Type B pancreatic cell (in vitro differentiated cells): ENCODE measurements at regions not wholly inside any gene's neighbourhood (a gene's known extent, or its start where the extent isn't known, plus 50 kb on each side); places are given as distances from the start of the nearest gene placed in this dataset.
"Not testable (repeated sequence)": the region's sequence is repeated elsewhere in the genome, so short reads cannot be mapped to it uniquely, and the experiment has no call there.

ENCODE experiments used
- DNase-seq: peaks from one replicate; pipeline ENCODE4 v3.0.0; 2021; ENCODE audit warnings: mixed read lengths; ENCODE audit not compliant: unreplicated experiment; ENCODE audit errors: extremely low spot score
- H3K27ac Mint-ChIP-seq: 2 replicates; pipeline ENCODE4 v1.8.0; 2021; ENCODE audit warnings: mild to moderate bottlenecking, mixed read lengths
- H3K27me3 Mint-ChIP-seq: 2 replicates; pipeline ENCODE4 v1.8.0; 2021; ENCODE audit warnings: mixed read lengths
- H3K36me3 Mint-ChIP-seq: 2 replicates; pipeline ENCODE4 v1.8.0; 2021; ENCODE audit warnings: mixed read lengths
- H3K4me1 Mint-ChIP-seq: one replicate; pipeline ENCODE4 v1.8.0; 2021; ENCODE audit warnings: mixed read lengths; ENCODE audit not compliant: unreplicated experiment
- H3K4me3 Mint-ChIP-seq: 2 replicates; pipeline ENCODE4 v1.8.0; 2021; ENCODE audit warnings: mild to moderate bottlenecking, mixed read lengths
- H3K9me3 Mint-ChIP-seq: 2 replicates; pipeline ENCODE4 v1.8.0; 2021; ENCODE audit warnings: mixed read lengths
- CTCF ChIP-seq: fragments of 200-600 bp; sonication (generic); conservative IDR thresholded peaks from 2 replicates; pipeline ENCODE4 v1.5.0; 2021; ENCODE audit warnings: antibody characterized with exemption, mild to moderate bottlenecking

GRCh38 chr1:78743626-78744025 is 94.0 kb downstream of the IFI44 start:
- no peak for TF ChIP-seq CTCF
- H3K36me3 Mint-ChIP-seq, result no peaks in the 10 kb centered on the region
- peaks cover 7% of the 10 kb centered on the region for H3K9me3 Mint-ChIP-seq
- H3K27ac Mint-ChIP-seq, result no peak overlapping the region
- H3K27me3 Mint-ChIP-seq, result no peaks in the 10 kb centered on the region
- no peak for DNase-seq
- H3K4me3 Mint-ChIP-seq, result no peak overlapping the region
- H3K4me1 Mint-ChIP-seq, result no peaks in the 10 kb centered on the region

- no peaks in the 10 kb centered on the region for H3K9me3 Mint-ChIP-seq
- DNase-seq, result no peak
- TF ChIP-seq CTCF, result no peak
- H3K4me1 Mint-ChIP-seq, result no peaks in the 10 kb centered on the region
- no peak overlapping the region for H3K4me3 Mint-ChIP-seq
- H3K27me3 Mint-ChIP-seq, result no peaks in the 10 kb centered on the region
- H3K36me3 Mint-ChIP-seq, result no peaks in the 10 kb centered on the region
- no peak overlapping the region for H3K27ac Mint-ChIP-seq
These were observed 95.5 kb downstream of the IFI44 start for GRCh38 chr1:78745111-78745510.

- not testable (repeated sequence) for H3K4me1 Mint-ChIP-seq, H3K27ac Mint-ChIP-seq, H3K27me3 Mint-ChIP-seq
These were observed 104.0 kb downstream of the IFI44 start for GRCh38 chr1:78753679-78754078.

DNA sequence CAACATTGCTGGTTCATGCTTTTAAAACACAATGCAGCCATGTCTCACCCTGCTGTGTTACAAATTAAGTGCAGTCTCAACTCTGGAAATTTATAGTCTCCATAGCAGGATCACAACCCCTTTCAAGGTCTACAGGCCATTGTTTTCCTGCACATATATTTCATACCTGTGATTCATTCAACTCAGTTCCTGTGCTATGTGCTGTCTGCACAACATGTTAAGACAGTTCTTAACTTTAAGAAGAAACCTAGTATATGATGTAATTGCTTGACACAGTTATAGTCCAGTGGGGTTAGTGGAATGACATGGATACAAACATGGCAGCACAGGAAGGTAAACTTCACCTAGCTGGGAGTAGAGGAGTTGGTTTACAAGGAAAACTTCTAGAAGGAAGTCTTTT is 106.4 kb downstream of the IFI44 start:
- no peak for TF ChIP-seq CTCF
- H3K27me3 Mint-ChIP-seq, result no peaks in the 10 kb centered on the region
- H3K36me3 Mint-ChIP-seq, result no peaks in the 10 kb centered on the region
- no peak for DNase-seq
- H3K4me3 Mint-ChIP-seq, result no peak overlapping the region
- H3K4me1 Mint-ChIP-seq, result peaks cover 6% of the 10 kb centered on the region
- peaks cover 9% of the 10 kb centered on the region for H3K9me3 Mint-ChIP-seq
- no peak overlapping the region for H3K27ac Mint-ChIP-seq

More at GRCh38 chr1:78753679-78754078, 104.0 kb downstream of the IFI44 start:
- not testable (repeated sequence) for H3K4me3 Mint-ChIP-seq, H3K36me3 Mint-ChIP-seq, H3K9me3 Mint-ChIP-seq, DNase-seq

DNA sequence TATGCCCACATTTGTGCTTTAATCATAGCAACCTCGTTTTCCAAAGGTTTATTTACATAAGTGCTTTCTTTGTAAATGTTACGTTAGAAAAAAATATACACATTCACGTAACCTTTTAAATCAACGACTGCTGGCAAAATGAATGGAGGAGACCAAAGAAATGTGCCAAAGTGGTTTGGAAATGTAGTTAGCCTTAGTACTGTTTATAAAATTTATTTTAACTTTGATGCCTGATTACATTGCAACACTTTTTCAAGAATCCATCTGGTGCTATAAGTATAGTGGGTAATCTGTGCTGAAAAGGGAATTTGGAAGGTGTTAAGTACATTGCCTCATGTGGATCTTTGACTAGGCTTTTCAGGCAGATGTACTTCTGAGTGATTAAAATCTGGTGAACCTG is 108.9 kb downstream of the IFI44 start:
- Mint-ChIP-seq H3K27ac (no peak overlapping the region), H3K4me3 (no peak overlapping the region), H3K27me3 (no peaks in the 10 kb centered on the region), H3K36me3 (no peaks in the 10 kb centered on the region), H3K4me1 (peaks cover 10% of the 10 kb centered on the region), H3K9me3 (peaks cover 8% of the 10 kb centered on the region)
- no peak for TF ChIP-seq CTCF
- no peak for DNase-seq

- no peak overlapping the region for H3K27ac Mint-ChIP-seq
- peaks cover under 1% of the 10 kb centered on the region for H3K9me3 Mint-ChIP-seq
- no peak for DNase-seq
- TF ChIP-seq CTCF, result no peak
- no peak overlapping the region for H3K4me3 Mint-ChIP-seq
- H3K27me3 Mint-ChIP-seq, result no peaks in the 10 kb centered on the region
- no peaks in the 10 kb centered on the region for H3K36me3 Mint-ChIP-seq
- H3K4me1 Mint-ChIP-seq, result peaks cover 10% of the 10 kb centered on the region
These were observed 110.2 kb downstream of the IFI44 start for GRCh38 chr1:78759881-78760280.
